H9 (cell line): ENCODE measurements at regions not wholly inside any gene's neighbourhood (a gene's known extent, or its start where the extent isn't known, plus 50 kb on each side); places are given as distances from the start of the nearest gene placed in this dataset.

Source experiments
- DNase-seq: peaks from one replicate; pipeline ENCODE4 v3.0.0-alpha.2; 2017
- H2AFZ ChIP-seq: one replicate; pipeline ENCODE4 v1.6.1; 2013; ENCODE audit warnings: mild to moderate bottlenecking, low read length, control low read depth, moderate library complexity
- H2AK5ac ChIP-seq: 2 replicates; pipeline ENCODE4 v1.6.1; 2013; ENCODE audit warnings: low read length, control low read depth, mixed read lengths; ENCODE audit not compliant: insufficient read length
- H2BK120ac ChIP-seq: one replicate; pipeline ENCODE4 v1.6.1; 2013; ENCODE audit warnings: low read depth, mild to moderate bottlenecking, low read length, control low read depth, inconsistent platforms; ENCODE audit not compliant: poor library complexity, severe bottlenecking
- H2BK12ac ChIP-seq: 2 replicates; pipeline ENCODE4 v1.6.1; 2013; ENCODE audit warnings: low read length, control low read depth, mixed read lengths, low read depth; ENCODE audit not compliant: insufficient read length
- H2BK15ac ChIP-seq: 2 replicates; pipeline ENCODE4 v1.6.1; 2013; ENCODE audit warnings: low read depth, low read length, control low read depth
- H2BK20ac ChIP-seq: one replicate; pipeline ENCODE4 v1.6.1; 2013; ENCODE audit warnings: low read depth, mild to moderate bottlenecking, low read length, control low read depth, inconsistent platforms; ENCODE audit not compliant: poor library complexity, severe bottlenecking
- H2BK5ac ChIP-seq: 2 replicates; pipeline ENCODE4 v1.6.1; 2013; ENCODE audit warnings: low read length, control low read depth, mixed read lengths; ENCODE audit not compliant: insufficient read length
- H3K14ac ChIP-seq: 2 replicates; pipeline ENCODE4 v1.6.1; 2013; ENCODE audit warnings: low read length, control low read depth; ENCODE audit not compliant: insufficient read depth
- H3K18ac ChIP-seq: 2 replicates; pipeline ENCODE4 v1.6.1; 2013; ENCODE audit warnings: low read depth, mild to moderate bottlenecking, mixed read lengths, low read length, control low read depth; ENCODE audit not compliant: insufficient read length
- H3K23ac ChIP-seq: 2 replicates; pipeline ENCODE4 v1.6.1; 2013; ENCODE audit warnings: low read length, control low read depth, mixed read lengths, low read depth; ENCODE audit not compliant: insufficient read length
- H3K23me2 ChIP-seq: 2 replicates; pipeline ENCODE4 v1.6.1; 2013; ENCODE audit warnings: low read depth, mild to moderate bottlenecking, mixed read lengths, low read length, control low read depth; ENCODE audit not compliant: insufficient read length, poor library complexity, severe bottlenecking
- H3K27ac ChIP-seq: 2 replicates; pipeline ENCODE4 v1.5.1; 2013; ENCODE audit warnings: low read length, control low read depth, mixed read lengths, low read depth; ENCODE audit not compliant: insufficient read length
- H3K27me3 ChIP-seq: 2 replicates; pipeline ENCODE4 v1.6.1; 2013; ENCODE audit warnings: low read length, control low read depth, inconsistent platforms; ENCODE audit not compliant: insufficient read depth
- H3K4ac ChIP-seq: 2 replicates; pipeline ENCODE4 v1.6.1; 2013; ENCODE audit warnings: low read depth, mild to moderate bottlenecking, control low read depth, inconsistent platforms, low read length, moderate library complexity
- H3K4me1 ChIP-seq: 2 replicates; pipeline ENCODE4 v1.6.1; 2013; ENCODE audit warnings: low read length, control low read depth, inconsistent platforms; ENCODE audit not compliant: insufficient read depth
- H3K4me2 ChIP-seq: 2 replicates; pipeline ENCODE4 v1.6.1; 2013; ENCODE audit warnings: low read length, control low read depth, mixed read lengths; ENCODE audit not compliant: insufficient read length, insufficient read depth
- H3K56ac ChIP-seq: 2 replicates; pipeline ENCODE4 v1.6.1; 2013; ENCODE audit warnings: low read depth, mild to moderate bottlenecking, mixed read lengths, low read length, control low read depth; ENCODE audit not compliant: insufficient read length
- H3K79me1 ChIP-seq: 2 replicates; pipeline ENCODE4 v1.6.1; 2013; ENCODE audit warnings: low read depth, mild to moderate bottlenecking, moderate library complexity, low read length, control low read depth, inconsistent platforms; ENCODE audit not compliant: insufficient read depth, poor library complexity, severe bottlenecking
- H3K79me2 ChIP-seq: 2 replicates; pipeline ENCODE4 v1.6.1; 2013; ENCODE audit warnings: low read length, control low read depth, inconsistent platforms; ENCODE audit not compliant: insufficient read depth
- H3K9ac ChIP-seq: 2 replicates; pipeline ENCODE4 v1.6.1; 2013; ENCODE audit warnings: low read length, control low read depth, mixed read lengths; ENCODE audit not compliant: insufficient read length; ENCODE audit errors: extremely low read depth
- H3K9me3 ChIP-seq: one replicate; pipeline ENCODE4 v1.6.1; 2013; ENCODE audit warnings: low read depth, low read length, inconsistent platforms; ENCODE audit not compliant: control insufficient read depth
- H3T11ph ChIP-seq: one replicate; pipeline ENCODE4 v1.6.1; 2013; ENCODE audit warnings: mild to moderate bottlenecking, low read length, control low read depth, inconsistent platforms
- H4K20me1 ChIP-seq: one replicate; pipeline ENCODE4 v1.6.1; 2013; ENCODE audit not compliant: control insufficient read depth, insufficient read length, insufficient read depth
- H4K5ac ChIP-seq: 2 replicates; pipeline ENCODE4 v1.6.1; 2013; ENCODE audit warnings: low read depth, mild to moderate bottlenecking, mixed read lengths, low read length, control low read depth; ENCODE audit not compliant: insufficient read length
- H4K8ac ChIP-seq: replicated peaks from 2 replicates; pipeline ENCODE4 v1.6.1; 2013; ENCODE audit warnings: low read length, control low read depth, mixed read lengths, low read depth; ENCODE audit not compliant: insufficient read length
- H4K91ac ChIP-seq: 2 replicates; pipeline ENCODE4 v1.6.1; 2013; ENCODE audit warnings: low read depth, mild to moderate bottlenecking, moderate library complexity, mixed read lengths, low read length, control low read depth; ENCODE audit not compliant: insufficient read length
- H3K27ac Mint-ChIP-seq, 3 experiments: 2 replicates in 2 of 3; 3 replicates in 1 of 3; pipeline ENCODE4 v1.8.0; 2020 to 2021; ENCODE audit warnings: mixed read lengths in 3 of 3, mild to moderate bottlenecking in 1 of 3, moderate library complexity in 1 of 3
- H3K27me3 Mint-ChIP-seq: 2 replicates; pipeline ENCODE4 v1.8.0; 2021; ENCODE audit warnings: low read depth, mild to moderate bottlenecking, moderate library complexity, mixed read lengths
- H3K36me3 Mint-ChIP-seq, 3 experiments: 2 replicates in 2 of 3; 3 replicates in 1 of 3; pipeline ENCODE4 v1.8.0; 2020 to 2021; ENCODE audit warnings: low read depth in 3 of 3, mixed read lengths in 3 of 3; ENCODE audit not compliant: insufficient read depth in 1 of 3
- H3K4me1 Mint-ChIP-seq, 2 experiments: 2 replicates each; pipeline ENCODE4 v1.8.0; 2020; ENCODE audit warnings: mixed read lengths in 2 of 2
- H3K4me3 Mint-ChIP-seq, 2 experiments: 2 replicates in 1 of 2; 3 replicates in 1 of 2; pipeline ENCODE4 v1.8.0; 2020 to 2021; ENCODE audit warnings: mild to moderate bottlenecking in 2 of 2, mixed read lengths in 2 of 2, moderate library complexity in 1 of 2
- H3K9me3 Mint-ChIP-seq, 2 experiments: 2 replicates in 1 of 2; 3 replicates in 1 of 2; pipeline ENCODE4 v1.8.0; 2020; ENCODE audit warnings: mild to moderate bottlenecking in 2 of 2, mixed read lengths in 2 of 2, moderate library complexity in 1 of 2
- CTCF ChIP-seq: fragments of 200-600 bp; sonication (generic); conservative IDR thresholded peaks from 3 replicates; pipeline ENCODE4 v1.8.0; 2021; ENCODE audit warnings: antibody characterized with exemption, mild to moderate bottlenecking
- WGBS: extraction: QIAGEN DNeasy Blood & Tissue Kit; methylation state at CpG from one replicate; pipeline ENCODE4 v1.1.7; 2013; ENCODE audit warnings: missing lambda C conversion rate, low lambda C conversion rate, mixed read lengths; ENCODE audit not compliant: insufficient read length; ENCODE audit errors: extremely low coverage; 5-methylcytosine and 5-hydroxymethylcytosine counted together

DNA sequence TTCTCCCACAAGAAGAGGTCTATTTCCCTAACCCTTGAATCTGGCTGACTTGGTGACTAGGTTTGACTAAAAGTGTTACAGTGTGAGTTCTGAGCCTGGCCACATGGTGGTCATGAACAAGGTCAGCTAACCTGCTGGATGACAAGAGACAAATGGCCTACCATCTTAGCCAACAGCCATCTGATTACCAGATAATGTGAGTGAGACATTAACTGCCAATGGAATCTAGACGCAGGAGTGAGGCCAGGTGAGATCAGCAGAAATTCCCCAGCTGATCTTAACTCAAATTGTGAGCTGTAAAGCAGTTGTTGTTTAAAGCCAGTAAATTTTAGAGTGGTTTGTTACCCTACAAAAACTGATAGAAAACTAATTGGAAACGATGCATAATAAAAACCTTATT lies 320.0 kb downstream of the BRINP2 start:
- H3K18ac ChIP-seq, result no peak overlapping the region
- H3K9me3 ChIP-seq, result no peaks in the 10 kb centered on the region
- H4K91ac ChIP-seq, result no peak overlapping the region
- H3K79me1 ChIP-seq, result no peaks in the 10 kb centered on the region
- H3T11ph ChIP-seq, result no peak overlapping the region
- no peak overlapping the region for H2BK120ac ChIP-seq
- no peak for TF ChIP-seq CTCF
- no peak overlapping the region for H3K14ac ChIP-seq
- H4K20me1 ChIP-seq, result no peaks in the 10 kb centered on the region
- no peak overlapping the region for H3K9ac ChIP-seq
- H3K79me2 ChIP-seq, result no peaks in the 10 kb centered on the region
- no peak overlapping the region for H2BK20ac ChIP-seq
- no peaks in the 10 kb centered on the region; a peak in 2 of 5 replicates for H3K9me3 Mint-ChIP-seq
- H2BK5ac ChIP-seq, result no peak overlapping the region
- no peak overlapping the region for H2BK12ac ChIP-seq
- H4K5ac ChIP-seq, result no peak overlapping the region
- no peak overlapping the region for H2AK5ac ChIP-seq
- no peak overlapping the region for H2AFZ ChIP-seq
- H3K27ac ChIP-seq, result no peak overlapping the region
- H3K4me3 Mint-ChIP-seq, result no peak overlapping the region
- no peaks in the 10 kb centered on the region; the same call in 1 of the 2 replicates for H3K27me3 Mint-ChIP-seq
- H3K27ac Mint-ChIP-seq, result no peak overlapping the region
- no peaks in the 10 kb centered on the region; the same call in 1 of the 2 replicates for H3K4me1 ChIP-seq
- H3K4me1 Mint-ChIP-seq, result peaks cover 4 to 6% of the 10 kb centered on the region in 2 experiments
- H3K4me2 ChIP-seq, result no peak overlapping the region
- WGBS, result no CpG with 5 or more reads among the region's 2 CpGs
- H3K23ac ChIP-seq, result no peak overlapping the region
- no peaks in the 10 kb centered on the region for H3K23me2 ChIP-seq
- no peaks in the 10 kb centered on the region for H3K27me3 ChIP-seq
- H3K36me3 Mint-ChIP-seq, result no peaks in the 10 kb centered on the region
- H3K4ac ChIP-seq, result no peak overlapping the region
- DNase-seq, result no peak
- no peak overlapping the region for H2BK15ac ChIP-seq
- H4K8ac ChIP-seq, result no peak overlapping the region
- H3K56ac ChIP-seq, result no peak overlapping the region
